Glomerular endothelial cell (primary cell): ENCODE measurements at regions not wholly inside any gene's neighbourhood (a gene's known extent, or its start where the extent isn't known, plus 50 kb on each side); places are given as distances from the start of the nearest gene placed in this dataset.
"Not testable (repeated sequence)": the region's sequence is repeated elsewhere in the genome, so short reads cannot be mapped to it uniquely, and the experiment has no call there.

Source experiments
- DNase-seq: peaks from one replicate; pipeline ENCODE4 v3.0.0-alpha.2; 2011; ENCODE audit warnings: low read depth, low spot score; ENCODE audit errors: extremely low read depth

- DNase-seq, result no peak
Observed at GRCh38 chr2:140178234-140178633, 1398.0 kb upstream of the NXPH2 start.

- no peak for DNase-seq
Observed at GRCh38 chr2:140177086-140177485, 1396.9 kb upstream of the NXPH2 start.

DNA sequence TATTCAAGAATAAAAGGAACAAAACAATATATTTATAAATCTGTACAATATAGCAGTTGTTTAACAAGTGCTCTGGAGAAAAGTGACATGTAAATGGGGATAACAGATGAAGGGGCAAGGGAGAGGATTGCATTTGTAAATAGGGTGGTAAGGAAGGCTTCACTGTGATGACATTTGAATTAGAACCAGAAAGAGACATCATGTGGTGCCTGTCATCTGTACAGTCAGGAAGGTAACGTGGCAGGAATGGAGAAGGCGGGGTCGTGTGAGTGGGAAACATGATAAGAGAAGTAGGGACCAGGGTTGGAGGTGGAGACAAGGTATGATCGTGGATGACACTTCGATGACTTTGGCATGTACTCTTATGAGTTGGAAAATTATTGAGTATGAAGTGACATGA lies 1393.6 kb upstream of the NXPH2 start:
- DNase-seq, result no peak

- no peak for DNase-seq
Observed at GRCh38 chr2:140164449-140164848, 1384.3 kb upstream of the NXPH2 start.

- DNase-seq, result no peak
Observed at GRCh38 chr2:140158259-140158658, 1378.1 kb upstream of the NXPH2 start.

GRCh38 chr2:140157816-140158215 lies 1377.6 kb upstream of the NXPH2 start:
- no peak for DNase-seq

DNA sequence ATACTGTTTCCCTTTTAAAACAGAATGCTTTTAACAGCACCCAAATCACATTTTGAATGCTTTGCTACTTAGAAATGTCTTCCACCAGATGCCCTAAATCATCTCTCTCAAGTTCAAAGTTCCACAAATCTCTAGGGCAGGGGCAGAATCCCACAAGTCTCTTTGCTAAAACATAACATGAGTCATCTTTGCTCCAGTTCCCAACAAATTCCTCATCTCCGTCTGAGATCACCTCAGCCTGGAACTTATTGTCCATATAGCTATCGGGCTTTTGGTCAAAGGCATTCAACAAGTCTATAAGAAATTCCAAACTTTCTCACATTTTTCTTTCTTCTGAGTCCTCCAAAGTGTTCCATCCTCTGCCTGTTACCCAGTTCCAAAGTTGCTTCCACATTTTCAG lies 1374.5 kb upstream of the NXPH2 start:
- no peak for DNase-seq

GRCh38 chr2:140154271-140154670 lies 1374.1 kb upstream of the NXPH2 start:
- DNase-seq, result no peak

GRCh38 chr2:140144611-140145010 lies 1364.4 kb upstream of the NXPH2 start:
- DNase-seq, result no peak

DNA sequence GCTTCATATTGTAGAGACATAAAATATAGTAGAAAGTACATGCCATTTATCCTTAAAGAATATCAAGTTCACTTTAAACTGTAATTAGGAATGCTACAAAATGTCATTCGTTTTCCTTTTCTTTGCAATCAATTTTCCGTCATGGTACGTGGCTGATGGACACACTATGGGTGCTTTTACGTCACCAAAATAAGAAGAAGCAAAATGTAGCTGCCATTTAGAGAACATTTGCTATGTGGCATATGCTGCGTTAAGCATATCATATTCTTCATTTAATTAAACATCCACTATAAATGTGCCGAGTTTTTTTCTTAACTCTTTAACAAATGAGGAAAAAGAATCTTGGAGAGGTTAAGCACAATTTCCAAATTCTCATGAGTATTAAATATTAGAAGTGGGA lies 1358.5 kb upstream of the NXPH2 start:
- DNase-seq, result no peak

GRCh38 chr2:140136861-140137260 lies 1356.7 kb upstream of the NXPH2 start:
- DNase-seq, result no peak

DNA sequence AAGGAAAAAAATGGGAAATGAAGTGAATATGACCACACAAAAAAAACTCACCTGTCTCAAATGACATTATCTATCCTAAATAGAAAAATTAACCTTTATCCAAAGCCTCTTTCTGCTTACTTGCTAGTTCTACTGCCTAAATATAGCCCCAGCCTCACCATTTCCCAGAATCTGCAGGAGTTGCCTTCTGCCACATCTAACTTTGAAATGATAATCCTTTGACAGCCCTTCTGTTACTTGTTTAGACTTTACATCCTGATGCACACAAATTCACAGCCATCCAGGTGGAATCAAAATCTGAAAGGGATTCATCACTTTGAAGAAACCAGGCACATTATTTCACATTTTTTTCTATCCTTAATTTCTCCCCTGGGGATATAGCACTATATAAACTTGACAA lies 1356.2 kb upstream of the NXPH2 start:
- no peak for DNase-seq

GRCh38 chr2:140128909-140129308 lies 1348.7 kb upstream of the NXPH2 start:
- DNase-seq, result no peak

GRCh38 chr2:140122001-140122400 lies 1341.8 kb upstream of the NXPH2 start:
- DNase-seq, result no peak

DNA sequence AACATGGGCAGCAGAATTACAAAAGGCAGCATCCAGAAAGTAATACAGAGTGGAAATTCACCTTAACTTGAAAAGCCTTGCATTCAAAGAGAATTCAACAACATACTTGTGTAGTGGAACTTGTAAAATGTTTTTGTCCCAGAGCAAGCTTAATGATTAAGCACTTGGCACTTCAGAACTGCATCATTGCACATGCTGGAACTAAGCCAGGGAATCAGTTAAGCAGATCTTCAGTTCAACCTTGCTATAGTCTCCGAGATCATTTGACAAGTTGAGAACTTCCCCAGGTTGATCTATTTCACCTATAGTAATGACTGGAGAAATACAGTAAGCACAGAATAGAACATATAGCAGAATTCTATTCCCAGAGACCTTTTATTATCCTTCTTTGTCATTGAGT lies 1337.2 kb upstream of the NXPH2 start:
- DNase-seq, result no peak

GRCh38 chr2:140108706-140109475 lies 1328.7 kb upstream of the NXPH2 start:
- DNase-seq, result no peak

GRCh38 chr2:140091926-140092325 lies 1311.7 kb upstream of the NXPH2 start:
- DNase-seq, result no peak

- no peak for DNase-seq
Observed at GRCh38 chr2:140086964-140087363, 1306.8 kb upstream of the NXPH2 start.

- no peak for DNase-seq
Observed at GRCh38 chr2:140085674-140086073, 1305.5 kb upstream of the NXPH2 start.

DNA sequence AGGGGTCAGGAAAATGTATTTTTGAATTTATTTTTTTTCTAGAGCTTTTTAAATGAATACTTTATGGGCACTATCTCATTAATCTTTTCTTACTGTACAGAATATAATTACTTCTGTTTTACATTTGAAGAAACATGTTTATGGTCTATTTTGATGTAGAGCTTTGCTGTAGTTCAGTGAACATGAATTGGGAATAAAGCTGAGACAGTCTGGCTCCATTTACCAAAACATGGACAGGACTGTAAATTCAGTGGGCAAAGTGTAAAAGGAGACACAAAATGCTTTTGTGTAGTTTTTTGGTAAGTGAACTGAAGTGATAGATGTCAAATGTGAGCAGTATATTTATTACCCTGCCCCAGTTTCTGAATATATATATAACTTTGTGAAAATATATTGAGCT lies 1298.8 kb upstream of the NXPH2 start:
- no peak for DNase-seq

DNA sequence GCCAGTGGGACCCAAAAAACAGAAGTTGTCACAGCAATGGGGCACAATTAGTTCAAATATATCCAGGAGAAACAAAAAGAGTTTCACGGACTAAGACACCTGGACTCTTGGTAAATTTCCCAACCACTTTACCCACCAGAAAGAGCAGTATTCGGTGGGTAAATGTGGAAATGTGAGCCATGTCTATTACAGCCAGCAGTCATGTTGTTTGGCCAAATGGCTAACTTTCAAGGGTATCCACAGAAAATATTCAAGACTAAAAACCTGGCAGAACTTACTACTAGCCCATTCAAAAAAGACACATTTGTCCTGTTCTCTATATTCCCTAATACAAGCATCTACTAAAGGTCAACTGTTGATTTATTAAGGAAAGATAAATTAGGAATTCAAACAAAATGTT lies 1296.0 kb upstream of the NXPH2 start:
- no peak for DNase-seq

DNA sequence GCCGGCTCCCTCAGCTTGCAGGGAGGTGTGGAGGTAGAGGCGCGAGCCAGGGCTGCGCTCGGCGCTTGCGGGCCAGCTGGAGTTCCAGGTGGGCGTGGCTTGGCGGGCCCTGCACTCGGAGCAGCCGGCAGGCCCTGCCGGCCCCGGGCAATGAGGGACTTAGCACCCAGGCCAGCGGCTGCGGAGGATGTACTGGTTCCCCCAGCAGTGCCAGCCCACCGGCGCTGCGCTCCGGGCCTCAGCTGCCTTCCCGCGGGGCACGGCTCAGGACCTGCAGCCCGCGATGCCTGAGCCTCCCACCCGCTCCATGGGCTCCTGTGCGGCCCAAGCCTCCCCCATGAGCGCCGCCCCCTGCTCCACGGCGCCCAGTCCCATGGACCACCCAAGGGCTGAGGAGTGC lies 1293.6 kb upstream of the NXPH2 start:
- not testable (repeated sequence) for DNase-seq

DNA sequence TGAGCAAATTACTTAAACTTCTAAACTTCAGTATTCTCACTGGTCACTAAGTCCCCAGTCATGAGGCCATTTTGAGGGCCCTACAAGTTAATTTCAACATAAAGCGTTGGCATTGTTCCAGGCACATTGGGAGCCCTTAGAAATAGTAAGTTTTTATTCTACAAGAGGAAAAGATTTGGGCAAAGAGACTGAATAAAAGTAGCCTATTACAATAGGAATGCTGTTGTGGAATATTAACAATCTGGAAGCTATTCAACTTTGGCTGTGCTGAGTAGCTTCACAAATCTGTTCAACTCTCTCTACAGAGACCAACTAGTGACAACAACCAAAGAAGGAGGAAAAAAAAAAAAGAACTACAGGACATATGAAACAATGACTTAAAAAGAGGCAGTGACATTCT lies 1287.5 kb upstream of the NXPH2 start:
- no peak for DNase-seq
